HG03571 (cell line): ENCODE measurements at regions not wholly inside any gene's neighbourhood (a gene's known extent, or its start where the extent isn't known, plus 50 kb on each side); places are given as distances from the start of the nearest gene placed in this dataset.
A peak's percentile ranks its signal among the peaks of the same experiment; 100 is the strongest.
"Not testable (repeated sequence)": the region's sequence is repeated elsewhere in the genome, so short reads cannot be mapped to it uniquely, and the experiment has no call there.

Experiments used
- ATAC-seq: cut with Tn5 transposase; IDR thresholded peaks from one replicate; pipeline ENCODE4 v1.9.1; 2021; ENCODE audit not compliant: unreplicated experiment

DNA sequence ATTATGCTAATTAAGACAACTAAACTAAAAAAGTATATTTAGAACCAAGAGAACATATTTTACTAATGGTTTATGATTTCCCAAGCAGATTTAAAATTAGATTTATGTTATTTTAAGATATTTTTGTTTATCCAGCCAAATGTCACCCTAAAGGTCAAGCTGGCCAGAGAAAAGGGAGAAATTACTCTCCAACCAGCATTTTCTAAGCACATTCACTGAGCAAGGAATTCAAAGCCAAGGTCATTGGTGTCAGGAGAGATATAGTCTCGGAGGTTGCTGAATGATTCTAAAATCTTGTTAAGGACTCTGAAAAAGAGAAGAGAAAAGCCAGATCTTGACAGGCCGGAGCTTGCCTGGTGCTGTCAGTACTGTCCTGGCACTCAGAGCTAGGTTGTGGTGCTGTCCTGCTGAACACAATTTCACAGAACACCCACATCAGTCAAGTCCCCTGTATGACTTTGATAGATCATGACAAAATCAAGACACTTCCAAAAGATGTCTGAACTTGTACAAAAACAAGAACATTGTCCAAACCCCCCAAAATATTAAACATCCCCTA, 222.3 kb upstream of the SMLR1 start:
- no peak for ATAC-seq

DNA sequence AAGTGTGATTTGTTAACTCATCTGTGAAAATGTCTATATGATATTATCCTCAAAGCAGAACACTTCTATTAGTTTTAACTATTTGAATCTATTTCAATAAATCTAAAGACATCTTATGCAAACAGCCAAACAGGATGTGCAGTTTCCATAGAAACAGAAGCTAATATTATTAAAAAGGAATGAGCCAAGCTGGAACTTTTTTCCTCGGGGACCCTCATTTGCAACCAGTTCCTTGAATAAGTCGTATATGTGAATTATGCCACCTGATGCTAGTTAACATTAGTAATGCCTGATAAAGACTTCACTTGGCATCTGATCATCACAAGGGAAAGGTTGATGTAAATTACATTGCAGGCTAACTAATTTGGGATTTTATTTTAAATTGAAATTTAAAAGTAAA, 216.9 kb upstream of the SMLR1 start:
- ATAC-seq = no peak

GRCh38 chr6:130611366-130611765, 215.8 kb upstream of the SMLR1 start:
- no peak for ATAC-seq

DNA sequence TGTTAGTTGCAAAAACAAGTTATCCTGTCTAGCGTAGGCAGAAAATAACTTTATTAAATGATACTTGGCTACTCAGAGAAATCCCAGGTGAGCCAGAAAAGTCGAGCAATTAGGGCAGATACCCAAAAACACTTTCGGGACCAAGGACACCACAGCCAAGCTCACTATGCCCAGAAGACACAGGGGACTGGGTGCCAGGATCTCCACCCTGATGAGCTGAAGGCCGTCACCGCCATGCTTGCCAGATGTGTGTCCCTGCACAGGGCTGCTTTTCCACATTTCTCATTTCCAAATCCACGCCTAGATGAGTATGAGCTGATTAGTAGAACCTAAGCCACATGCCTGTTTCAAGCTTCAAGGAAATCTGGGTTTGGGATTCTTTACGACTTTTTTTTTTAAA, 214.0 kb upstream of the SMLR1 start:
- no peak for ATAC-seq

DNA sequence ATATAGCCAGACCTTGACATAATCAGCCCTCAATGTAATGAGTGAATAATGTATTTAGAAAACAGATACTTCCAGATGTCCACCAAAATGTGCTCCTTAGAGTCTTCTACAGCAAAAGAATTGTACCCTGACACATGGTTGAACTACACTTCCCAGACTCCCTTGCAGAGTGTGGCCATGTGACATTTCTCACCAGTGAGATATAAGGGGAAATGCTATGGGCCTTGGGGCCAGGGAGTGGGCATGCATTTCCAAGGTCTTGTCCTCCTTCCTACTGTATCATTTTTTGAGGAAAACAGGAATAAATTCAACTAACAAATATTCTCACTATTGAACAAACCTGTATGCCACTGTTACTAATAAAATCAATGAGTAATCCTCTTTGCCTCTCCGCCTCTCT, 211.4 kb upstream of the SMLR1 start:
- ATAC-seq = no peak

GRCh38 chr6:130617658-130618057, 209.5 kb upstream of the SMLR1 start:
- ATAC-seq = no peak

GRCh38 chr6:130618806-130619205, 208.4 kb upstream of the SMLR1 start:
- ATAC-seq = not testable (repeated sequence)

DNA sequence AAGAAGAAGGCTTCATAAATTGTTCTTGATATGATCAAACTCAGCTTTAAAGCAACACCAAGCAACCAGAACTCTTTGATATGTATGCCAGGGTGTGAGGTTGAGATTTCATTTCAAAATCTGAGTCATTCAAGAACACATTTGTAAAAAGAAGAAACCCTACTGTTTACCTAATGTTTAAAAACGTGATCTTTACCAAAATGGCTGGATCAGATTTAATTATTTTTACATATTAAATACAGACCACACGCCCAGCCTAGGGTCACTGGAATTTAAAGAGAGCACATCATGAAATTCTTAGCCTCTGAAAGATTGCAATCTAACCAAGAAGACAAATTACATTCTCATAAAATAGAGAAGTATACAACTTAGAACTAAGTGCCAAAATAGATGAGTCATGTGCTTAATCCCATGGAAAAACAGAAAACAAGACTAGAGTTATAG, 206.8 kb upstream of the SMLR1 start:
- no peak for ATAC-seq

- no peak for ATAC-seq
Observed at GRCh38 chr6:130622142-130622541, 205.1 kb upstream of the SMLR1 start.

GRCh38 chr6:130624046-130624445, 203.2 kb upstream of the SMLR1 start:
- ATAC-seq = no peak

DNA sequence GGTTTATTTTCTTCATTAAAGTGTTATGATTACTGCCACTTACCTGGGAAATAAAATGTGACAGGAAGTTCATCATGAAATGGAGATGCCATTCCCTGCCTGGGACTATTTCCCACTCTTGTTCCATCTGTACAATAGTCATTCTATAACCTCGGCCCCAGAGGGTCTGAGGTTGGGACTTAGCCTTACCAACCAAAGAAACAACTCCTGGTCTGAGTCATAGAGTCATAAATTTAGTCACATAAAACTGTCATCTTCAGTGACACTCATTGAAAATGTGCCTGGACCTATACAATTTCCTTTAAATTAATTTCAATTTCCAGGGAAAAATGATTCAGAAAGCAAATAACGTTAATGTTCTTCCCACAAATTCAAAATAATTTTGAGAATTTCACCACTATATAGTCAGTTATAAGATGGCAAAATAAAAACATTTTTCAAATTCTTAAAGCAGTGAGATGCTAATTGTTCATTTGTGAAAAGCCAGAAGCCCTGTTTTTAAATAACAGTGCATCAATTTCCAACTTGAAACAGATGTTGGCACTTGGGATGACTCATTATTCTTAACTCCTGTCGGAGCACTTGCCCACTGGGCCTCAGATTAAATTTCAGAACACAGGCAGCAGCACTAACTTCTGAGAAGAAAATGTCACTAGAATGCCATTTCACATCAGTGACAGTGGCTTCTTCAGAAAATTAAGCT, 201.2 kb upstream of the SMLR1 start:
- peak; percentile 84 for ATAC-seq

GRCh38 chr6:130628862-130629261, 198.3 kb upstream of the SMLR1 start:
- ATAC-seq = no peak

DNA sequence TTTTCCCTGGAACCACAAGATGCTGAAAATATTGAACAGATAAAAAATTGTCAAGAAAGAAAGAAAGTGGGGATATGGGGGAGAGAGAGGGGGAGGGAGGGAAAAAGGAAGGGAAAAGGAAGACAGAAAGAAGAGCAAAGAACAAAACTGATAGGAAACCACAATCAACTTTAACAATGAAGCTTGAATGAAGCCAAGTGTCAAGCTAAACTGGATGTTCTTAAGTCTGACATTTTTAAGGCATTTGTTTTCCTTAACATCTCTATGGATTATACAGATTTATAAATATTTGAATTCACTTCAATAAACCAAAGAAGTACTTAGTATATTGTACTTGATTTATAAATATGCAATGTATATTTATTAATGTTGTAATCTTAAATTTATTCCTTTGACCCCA, 197.6 kb upstream of the SMLR1 start:
- no peak for ATAC-seq

- no peak for ATAC-seq
Observed at GRCh38 chr6:130632277-130632676, 194.9 kb upstream of the SMLR1 start.

GRCh38 chr6:130632897-130633296, 194.3 kb upstream of the SMLR1 start:
- no peak for ATAC-seq

GRCh38 chr6:130643361-130643760, 183.8 kb upstream of the SMLR1 start:
- no peak for ATAC-seq

DNA sequence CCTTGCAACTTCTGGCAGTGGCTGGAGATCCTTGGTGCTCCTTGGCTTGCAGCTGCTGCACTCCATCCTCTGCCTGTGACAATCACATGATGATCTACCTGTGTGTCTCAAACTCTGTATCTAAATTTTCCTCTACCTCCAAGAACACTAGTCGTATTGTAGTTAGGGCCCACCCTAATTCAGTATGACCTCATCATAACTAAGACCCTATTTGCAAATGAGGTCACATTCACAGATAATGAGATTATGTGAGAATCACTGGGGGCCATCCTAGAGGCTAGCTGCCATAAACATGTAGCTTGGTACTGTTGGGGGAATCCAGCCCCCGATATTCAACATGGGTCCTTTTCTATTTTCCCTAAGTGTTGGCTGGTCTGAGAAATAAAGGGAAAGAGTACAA, 183.0 kb upstream of the SMLR1 start:
- ATAC-seq = no peak

DNA sequence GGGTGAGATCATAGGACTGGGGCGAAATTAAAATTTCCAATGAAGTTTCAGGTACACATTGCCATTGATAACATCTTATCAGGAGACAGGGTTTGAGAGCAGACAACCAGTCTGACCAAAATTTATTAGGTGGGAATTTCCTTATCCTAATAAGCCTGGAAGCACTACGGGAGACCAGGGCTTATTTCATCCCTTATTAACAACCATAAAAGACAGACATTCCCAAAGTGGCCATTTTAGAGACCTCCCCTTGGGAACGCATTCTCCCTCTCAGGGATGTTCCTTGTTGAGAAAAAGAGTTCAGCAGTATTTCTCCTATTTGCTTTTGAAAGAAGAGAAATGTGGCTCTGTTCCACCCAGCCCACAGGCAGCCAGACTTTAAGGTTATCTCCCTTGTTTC, 182.4 kb upstream of the SMLR1 start:
- not testable (repeated sequence) for ATAC-seq

DNA sequence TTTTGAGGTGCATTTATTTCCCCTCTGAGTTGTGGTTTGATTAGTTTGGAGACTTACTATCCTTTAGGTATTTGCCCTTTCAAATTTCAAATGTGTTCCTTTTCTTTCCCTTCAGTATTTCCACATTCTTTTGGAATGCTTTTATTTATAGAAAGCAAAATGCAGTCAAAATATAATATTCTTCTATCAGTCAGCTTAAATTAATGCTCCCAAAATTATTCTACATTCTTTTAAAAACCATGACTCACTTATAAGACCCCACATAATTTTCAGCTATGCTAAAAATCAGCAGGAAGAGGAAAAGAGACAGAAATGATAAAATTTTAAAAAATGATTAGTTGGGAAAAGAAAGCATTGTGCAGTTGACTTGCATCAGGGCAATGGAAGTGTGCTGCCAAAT, 180.0 kb upstream of the SMLR1 start:
- ATAC-seq = no peak

DNA sequence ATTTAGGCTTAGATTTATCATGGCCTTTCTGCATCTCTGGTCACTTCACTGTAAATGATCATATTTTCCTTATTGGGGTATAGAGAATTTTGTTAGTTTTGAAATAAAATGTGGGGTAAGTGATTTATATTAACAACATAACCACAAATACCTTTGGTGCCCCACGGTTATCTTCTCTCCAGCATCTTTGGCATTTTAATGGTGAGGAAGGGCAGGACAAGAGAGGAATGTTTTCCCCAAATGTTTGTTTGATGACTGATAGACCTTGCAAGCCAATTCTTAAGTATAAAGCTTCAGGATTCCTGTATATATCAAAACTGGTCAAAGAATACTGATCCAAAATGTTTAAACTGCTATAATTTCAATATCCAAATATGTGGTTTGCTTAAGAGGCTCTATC, 171.6 kb upstream of the SMLR1 start:
- no peak for ATAC-seq

DNA sequence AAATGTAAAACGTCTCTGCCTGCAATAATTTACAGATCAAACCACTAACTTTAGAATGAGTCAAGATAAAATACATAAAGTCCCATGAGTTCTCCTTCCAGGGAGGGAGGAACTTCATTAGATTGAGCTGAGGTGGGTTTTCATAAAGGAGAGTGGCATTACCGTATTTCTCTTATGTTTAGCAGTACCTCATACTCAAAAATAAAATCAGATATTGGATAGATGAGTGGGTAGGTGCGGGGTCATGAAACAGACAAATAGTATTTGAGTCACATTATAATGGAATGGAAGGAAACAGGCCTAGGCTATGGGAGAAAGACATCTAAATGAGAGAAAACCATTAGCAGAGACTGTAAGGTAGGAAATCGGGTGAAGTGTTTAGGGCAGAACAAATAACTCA, 166.1 kb upstream of the SMLR1 start:
- no peak for ATAC-seq

GRCh38 chr6:130666786-130667185, 160.4 kb upstream of the SMLR1 start:
- no peak for ATAC-seq

DNA sequence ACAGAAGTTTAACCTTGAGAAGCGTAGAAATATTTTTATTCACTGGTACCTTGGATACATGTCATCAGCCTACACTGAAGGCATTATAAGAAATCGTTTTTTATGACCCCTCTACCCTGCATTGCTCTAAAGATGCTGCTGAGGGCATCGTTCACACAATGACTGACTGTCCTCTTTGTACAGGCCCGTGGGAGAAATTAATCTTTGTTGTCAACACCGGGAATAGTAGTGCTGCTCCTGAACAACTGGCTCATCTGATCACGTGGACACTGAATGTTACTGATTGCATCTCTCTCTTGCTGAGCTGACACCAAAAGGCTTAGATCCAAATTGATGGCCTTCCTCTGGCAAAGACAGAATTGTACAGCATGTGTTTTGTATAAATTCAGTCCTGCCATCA, 157.1 kb upstream of the SMLR1 start:
- no peak for ATAC-seq
